GM23338 (cell line): ENCODE measurements at regions not wholly inside any gene's neighbourhood (a gene's known extent, or its start where the extent isn't known, plus 50 kb on each side); places are given as distances from the start of the nearest gene placed in this dataset.
"Not testable (repeated sequence)": the region's sequence is repeated elsewhere in the genome, so short reads cannot be mapped to it uniquely, and the experiment has no call there.

ENCODE experiments used
- ATAC-seq: fragments of 200-7000 bp; cut with Tn5 transposase; 3 replicates; pipeline ENCODE4 v1.9.1; 2020
- DNase-seq: peaks from one replicate; pipeline ENCODE4 v3.0.0-alpha.2; 2015; ENCODE audit warnings: low spot score
- H2AFZ ChIP-seq: fragments of 200-600 bp; sonication (generic); 2 replicates; pipeline ENCODE4 v1.8.0; 2016; ENCODE audit warnings: antibody characterized with exemption, mild to moderate bottlenecking, moderate library complexity
- H3F3A ChIP-seq: fragments of 200-600 bp; sonication (generic); replicated peaks from 2 replicates; pipeline ENCODE4 v1.8.0; 2017; ENCODE audit warnings: antibody characterized with exemption, mixed run types, low read depth
- H3K27ac ChIP-seq: fragments of 200-600 bp; sonication (generic); 2 replicates; pipeline ENCODE4 v1.6.1; 2016; ENCODE audit warnings: low read depth
- H3K27me3 ChIP-seq: fragments of 200-600 bp; sonication (generic); 2 replicates; pipeline ENCODE4 v1.8.0; 2016; ENCODE audit warnings: mild to moderate bottlenecking, mixed run types, moderate library complexity; ENCODE audit not compliant: insufficient read depth
- H3K36me3 ChIP-seq: fragments of 200-600 bp; sonication (generic); 2 replicates; pipeline ENCODE4 v1.8.0; 2016; ENCODE audit warnings: mild to moderate bottlenecking; ENCODE audit not compliant: insufficient read depth
- H3K4me1 ChIP-seq: fragments of 200-600 bp; sonication (generic); 2 replicates; pipeline ENCODE4 v1.8.0; 2016; ENCODE audit warnings: mild to moderate bottlenecking, moderate library complexity; ENCODE audit not compliant: insufficient read depth
- H3K4me2 ChIP-seq: fragments of 200-600 bp; sonication (generic); 2 replicates; pipeline ENCODE4 v1.7.1; 2017; ENCODE audit warnings: mixed run types
- H3K4me3 ChIP-seq: fragments of 200-600 bp; sonication (generic); 2 replicates; pipeline ENCODE4 v1.6.1; 2016; ENCODE audit warnings: mixed run types
- H3K79me2 ChIP-seq: fragments of 200-600 bp; sonication (generic); replicated peaks from 2 replicates; pipeline ENCODE4 v1.8.0; 2017; ENCODE audit warnings: mild to moderate bottlenecking; ENCODE audit not compliant: insufficient read depth
- H3K9me2 ChIP-seq: fragments of 200-600 bp; sonication (generic); 2 replicates; pipeline ENCODE4 v1.8.0; 2017; ENCODE audit not compliant: insufficient read depth
- H4K20me1 ChIP-seq: fragments of 200-600 bp; sonication (generic); replicated peaks from 2 replicates; pipeline ENCODE4 v1.8.0; 2017; ENCODE audit warnings: mild to moderate bottlenecking; ENCODE audit not compliant: insufficient read depth
- H3K27ac Mint-ChIP-seq: 2 replicates; pipeline ENCODE4 v1.8.0; 2020; ENCODE audit warnings: inconsistent platforms, mild to moderate bottlenecking, moderate library complexity, mixed read lengths
- H3K27me3 Mint-ChIP-seq: 3 replicates; pipeline ENCODE4 v1.8.0; 2022; ENCODE audit warnings: low read depth, mild to moderate bottlenecking, moderate library complexity, mixed read lengths, inconsistent platforms; ENCODE audit not compliant: insufficient read depth, poor library complexity
- H3K36me3 Mint-ChIP-seq: 3 replicates; pipeline ENCODE4 v1.8.0; 2021; ENCODE audit warnings: low read depth, mild to moderate bottlenecking, inconsistent platforms, moderate library complexity, mixed read lengths
- H3K4me1 Mint-ChIP-seq: 3 replicates; pipeline ENCODE4 v1.8.0; 2020; ENCODE audit warnings: mild to moderate bottlenecking, inconsistent platforms, mixed read lengths
- H3K4me3 Mint-ChIP-seq: 3 replicates; pipeline ENCODE4 v1.8.0; 2021; ENCODE audit warnings: moderate library complexity, mild to moderate bottlenecking, inconsistent platforms, mixed read lengths
- H3K9me3 Mint-ChIP-seq: 3 replicates; pipeline ENCODE4 v1.8.0; 2020; ENCODE audit warnings: moderate library complexity, mild to moderate bottlenecking, inconsistent platforms, mixed read lengths
- CREB1 ChIP-seq: fragments of 250-450 bp; sonication (Bioruptor Pico); IDR thresholded peaks from 2 replicates; pipeline ENCODE4 v1.5.0; 2020; ENCODE audit warnings: low read depth, mild to moderate bottlenecking, moderate library complexity
- EZH2phosphoT487 ChIP-seq: fragments of 200-600 bp; sonication (generic); IDR thresholded peaks from one replicate; pipeline ENCODE4 v1.8.1; 2018; ENCODE audit warnings: antibody characterized with exemption; ENCODE audit not compliant: unreplicated experiment
- POLR2AphosphoS5 ChIP-seq: IDR thresholded peaks from 2 replicates; pipeline ENCODE4 v1.6.1; 2016; ENCODE audit warnings: antibody characterized with exemption, low read depth
- ZNF114 ChIP-seq: fragments of 250-450 bp; sonication (Bioruptor Pico); IDR thresholded peaks from 2 replicates; pipeline ENCODE4 v1.5.0; 2020; ENCODE audit warnings: mild to moderate bottlenecking, moderate library complexity
- TF ChIP-seq, protein P1 (sequence below): fragments of 250-450 bp; sonication (Bioruptor Pico); IDR thresholded peaks from 2 replicates; pipeline ENCODE4 v1.5.0; 2020; ENCODE audit warnings: mild to moderate bottlenecking, moderate library complexity
- TF ChIP-seq, protein P2 (sequence below): IDR thresholded peaks from 2 replicates; pipeline ENCODE4 v1.6.1; 2016; ENCODE audit warnings: antibody characterized with exemption

DNA sequence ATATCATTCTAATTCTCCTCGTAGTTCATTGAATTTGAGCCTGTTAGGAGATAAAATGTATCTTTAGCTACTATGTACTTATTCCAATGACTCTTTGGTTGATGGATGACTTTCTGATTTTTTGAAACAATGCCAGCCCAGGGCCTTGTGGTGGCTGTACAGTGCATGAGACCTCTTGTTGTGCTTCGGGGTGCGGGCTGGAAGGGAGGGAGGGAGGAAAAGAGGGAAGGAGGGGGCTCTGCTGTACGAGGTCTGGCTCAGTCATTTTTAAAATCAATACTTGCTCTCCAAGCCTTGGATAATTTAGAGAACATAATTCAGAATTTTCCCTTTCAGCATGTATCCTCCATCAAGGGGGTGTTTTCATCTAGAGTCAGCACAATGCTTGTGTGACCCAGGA lies 399.7 kb upstream of the ONECUT1 start (continued):
- TF ChIP-seq, protein P1, sequence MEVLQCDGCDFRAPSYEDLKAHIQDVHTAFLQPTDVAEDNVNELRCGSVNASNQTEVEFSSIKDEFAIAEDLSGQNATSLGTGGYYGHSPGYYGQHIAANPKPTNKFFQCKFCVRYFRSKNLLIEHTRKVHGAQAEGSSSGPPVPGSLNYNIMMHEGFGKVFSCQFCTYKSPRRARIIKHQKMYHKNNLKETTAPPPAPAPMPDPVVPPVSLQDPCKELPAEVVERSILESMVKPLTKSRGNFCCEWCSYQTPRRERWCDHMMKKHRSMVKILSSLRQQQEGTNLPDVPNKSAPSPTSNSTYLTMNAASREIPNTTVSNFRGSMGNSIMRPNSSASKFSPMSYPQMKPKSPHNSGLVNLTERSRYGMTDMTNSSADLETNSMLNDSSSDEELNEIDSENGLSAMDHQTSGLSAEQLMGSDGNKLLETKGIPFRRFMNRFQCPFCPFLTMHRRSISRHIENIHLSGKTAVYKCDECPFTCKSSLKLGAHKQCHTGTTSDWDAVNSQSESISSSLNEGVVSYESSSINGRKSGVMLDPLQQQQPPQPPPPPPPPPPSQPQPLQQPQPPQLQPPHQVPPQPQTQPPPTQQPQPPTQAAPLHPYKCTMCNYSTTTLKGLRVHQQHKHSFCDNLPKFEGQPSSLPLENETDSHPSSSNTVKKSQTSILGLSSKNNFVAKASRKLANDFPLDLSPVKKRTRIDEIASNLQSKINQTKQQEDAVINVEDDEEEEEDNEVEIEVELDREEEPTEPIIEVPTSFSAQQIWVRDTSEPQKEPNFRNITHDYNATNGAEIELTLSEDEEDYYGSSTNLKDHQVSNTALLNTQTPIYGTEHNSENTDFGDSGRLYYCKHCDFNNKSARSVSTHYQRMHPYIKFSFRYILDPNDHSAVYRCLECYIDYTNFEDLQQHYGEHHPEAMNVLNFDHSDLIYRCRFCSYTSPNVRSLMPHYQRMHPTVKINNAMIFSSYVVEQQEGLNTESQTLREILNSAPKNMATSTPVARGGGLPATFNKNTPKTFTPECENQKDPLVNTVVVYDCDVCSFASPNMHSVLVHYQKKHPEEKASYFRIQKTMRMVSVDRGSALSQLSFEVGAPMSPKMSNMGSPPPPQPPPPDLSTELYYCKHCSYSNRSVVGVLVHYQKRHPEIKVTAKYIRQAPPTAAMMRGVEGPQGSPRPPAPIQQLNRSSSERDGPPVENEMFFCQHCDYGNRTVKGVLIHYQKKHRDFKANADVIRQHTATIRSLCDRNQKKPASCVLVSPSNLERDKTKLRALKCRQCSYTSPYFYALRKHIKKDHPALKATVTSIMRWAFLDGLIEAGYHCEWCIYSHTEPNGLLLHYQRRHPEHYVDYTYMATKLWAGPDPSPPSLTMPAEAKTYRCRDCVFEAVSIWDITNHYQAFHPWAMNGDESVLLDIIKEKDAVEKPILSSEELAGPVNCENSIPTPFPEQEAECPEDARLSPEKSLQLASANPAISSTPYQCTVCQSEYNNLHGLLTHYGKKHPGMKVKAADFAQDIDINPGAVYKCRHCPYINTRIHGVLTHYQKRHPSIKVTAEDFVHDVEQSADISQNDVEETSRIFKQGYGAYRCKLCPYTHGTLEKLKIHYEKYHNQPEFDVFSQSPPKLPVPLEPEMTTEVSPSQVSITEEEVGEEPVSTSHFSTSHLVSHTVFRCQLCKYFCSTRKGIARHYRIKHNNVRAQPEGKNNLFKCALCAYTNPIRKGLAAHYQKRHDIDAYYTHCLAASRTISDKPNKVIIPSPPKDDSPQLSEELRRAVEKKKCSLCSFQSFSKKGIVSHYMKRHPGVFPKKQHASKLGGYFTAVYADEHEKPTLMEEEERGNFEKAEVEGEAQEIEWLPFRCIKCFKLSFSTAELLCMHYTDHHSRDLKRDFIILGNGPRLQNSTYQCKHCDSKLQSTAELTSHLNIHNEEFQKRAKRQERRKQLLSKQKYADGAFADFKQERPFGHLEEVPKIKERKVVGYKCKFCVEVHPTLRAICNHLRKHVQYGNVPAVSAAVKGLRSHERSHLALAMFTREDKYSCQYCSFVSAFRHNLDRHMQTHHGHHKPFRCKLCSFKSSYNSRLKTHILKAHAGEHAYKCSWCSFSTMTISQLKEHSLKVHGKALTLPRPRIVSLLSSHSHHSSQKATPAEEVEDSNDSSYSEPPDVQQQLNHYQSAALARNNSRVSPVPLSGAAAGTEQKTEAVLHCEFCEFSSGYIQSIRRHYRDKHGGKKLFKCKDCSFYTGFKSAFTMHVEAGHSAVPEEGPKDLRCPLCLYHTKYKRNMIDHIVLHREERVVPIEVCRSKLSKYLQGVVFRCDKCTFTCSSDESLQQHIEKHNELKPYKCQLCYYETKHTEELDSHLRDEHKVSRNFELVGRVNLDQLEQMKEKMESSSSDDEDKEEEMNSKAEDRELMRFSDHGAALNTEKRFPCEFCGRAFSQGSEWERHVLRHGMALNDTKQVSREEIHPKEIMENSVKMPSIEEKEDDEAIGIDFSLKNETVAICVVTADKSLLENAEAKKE (CRISPR knock-in tag) = no peak
- TF ChIP-seq, protein P2, sequence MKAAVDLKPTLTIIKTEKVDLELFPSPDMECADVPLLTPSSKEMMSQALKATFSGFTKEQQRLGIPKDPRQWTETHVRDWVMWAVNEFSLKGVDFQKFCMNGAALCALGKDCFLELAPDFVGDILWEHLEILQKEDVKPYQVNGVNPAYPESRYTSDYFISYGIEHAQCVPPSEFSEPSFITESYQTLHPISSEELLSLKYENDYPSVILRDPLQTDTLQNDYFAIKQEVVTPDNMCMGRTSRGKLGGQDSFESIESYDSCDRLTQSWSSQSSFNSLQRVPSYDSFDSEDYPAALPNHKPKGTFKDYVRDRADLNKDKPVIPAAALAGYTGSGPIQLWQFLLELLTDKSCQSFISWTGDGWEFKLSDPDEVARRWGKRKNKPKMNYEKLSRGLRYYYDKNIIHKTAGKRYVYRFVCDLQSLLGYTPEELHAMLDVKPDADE = no peak
- TF ChIP-seq CREB1 (CRISPR knock-in tag) = no peak

DNA sequence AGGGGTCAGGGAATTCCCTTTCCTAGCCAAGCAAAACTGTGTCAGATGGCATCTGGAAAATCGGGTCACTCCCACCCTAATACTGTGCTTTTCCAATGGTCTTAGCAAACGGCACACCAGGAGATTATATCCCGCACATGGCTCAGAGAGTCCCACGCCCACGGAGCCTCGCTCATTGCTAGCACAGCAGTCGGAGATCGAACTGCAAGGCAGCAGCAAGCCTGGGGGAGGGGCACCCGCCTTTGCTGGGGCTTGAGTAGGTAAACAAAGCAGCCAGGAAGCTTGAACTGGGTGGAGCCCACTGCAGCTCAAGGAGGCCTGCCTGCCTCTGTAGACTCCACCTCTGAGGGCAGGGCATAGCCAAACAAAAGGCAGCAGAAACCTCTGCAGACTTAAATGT lies 393.3 kb upstream of the ONECUT1 start:
- H3K36me3 ChIP-seq, H3K9me2 ChIP-seq, H3K4me3 ChIP-seq, H3K4me2 ChIP-seq, H3K27me3 ChIP-seq, H4K20me1 ChIP-seq, H3K79me2 ChIP-seq, H3K4me1 Mint-ChIP-seq, ATAC-seq, H3F3A ChIP-seq, H3K4me1 ChIP-seq, H3K27me3 Mint-ChIP-seq, DNase-seq, H3K27ac Mint-ChIP-seq, H3K27ac ChIP-seq, H2AFZ ChIP-seq, H3K4me3 Mint-ChIP-seq: not testable (repeated sequence)
- peaks cover 12% of the 10 kb centered on the region; the same call in 2 of the 3 replicates for H3K36me3 Mint-ChIP-seq
- peaks cover 36% of the 10 kb centered on the region for H3K9me3 Mint-ChIP-seq

DNA sequence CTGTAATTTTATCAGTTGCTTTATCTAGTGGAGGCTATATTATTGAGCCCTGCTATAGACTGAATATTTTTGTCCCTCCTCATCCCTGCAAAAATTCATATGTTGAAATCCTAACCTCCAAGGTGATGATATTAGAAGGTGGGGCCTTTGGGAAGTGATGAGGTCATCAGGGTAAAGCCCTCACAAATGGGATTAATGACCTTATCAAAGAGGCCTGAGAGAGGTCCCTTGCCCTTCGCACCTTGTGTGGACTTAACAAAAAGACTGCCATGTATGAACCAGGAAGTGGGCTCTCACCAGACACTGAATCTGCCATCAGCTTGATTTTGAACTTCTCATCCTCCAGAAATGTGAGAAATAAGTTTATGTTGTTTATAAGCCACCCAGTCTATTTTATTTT lies 381.4 kb upstream of the ONECUT1 start:
- Histone ChIP-seq H3K4me2 (no peak overlapping the region), H3K36me3 (no peaks in the 10 kb centered on the region), H3K9me2 (no peaks in the 10 kb centered on the region), H3K4me3 (no peak overlapping the region), H3K79me2 (no peaks in the 10 kb centered on the region), H4K20me1 (no peaks in the 10 kb centered on the region), H3K27ac (no peak overlapping the region), H3F3A (no peaks in the 10 kb centered on the region), H3K27me3 (no peaks in the 10 kb centered on the region), H2AFZ (no peak overlapping the region), H3K4me1 (no peaks in the 10 kb centered on the region)
- no peak overlapping the region for H3K4me3 Mint-ChIP-seq
- H3K9me3 Mint-ChIP-seq = no peaks in the 10 kb centered on the region
- H3K27ac Mint-ChIP-seq = no peak overlapping the region
- no peaks in the 10 kb centered on the region for H3K4me1 Mint-ChIP-seq
- peaks cover 1% of the 10 kb centered on the region for H3K27me3 Mint-ChIP-seq
- ATAC-seq (no peak), DNase-seq (no peak)
- H3K36me3 Mint-ChIP-seq = no peaks in the 10 kb centered on the region
- TF ChIP-seq CREB1 (CRISPR knock-in tag) (no peak), POLR2AphosphoS5 (no peak), EZH2phosphoT487 (no peak), ZNF114 (CRISPR knock-in tag) (no peak)
